IMR-90 (cell line): ENCODE measurements at regions not wholly inside any gene's neighbourhood (a gene's known extent, or its start where the extent isn't known, plus 50 kb on each side); places are given as distances from the start of the nearest gene placed in this dataset.

Source experiments
- ATAC-seq: fragments of 200-7000 bp; cut with Tn5 transposase; 2 replicates; pipeline ENCODE4 v1.9.1; 2020; ENCODE audit warnings: low read depth, mild to moderate bottlenecking, moderate library complexity
- BruUV-seq: library from RNA; stranded (reverse); fragments of 400-500 nt; replicated peaks from 2 replicates; lab custom pipeline; 2021; lab: Mats Ljungman, UMichigan
- CTCF ChIA-PET: fragments of 300-600 bp; formaldehyde crosslinking; extraction: SDS; loops from one replicate; lab custom pipeline; 2021; ENCODE audit warnings: antibody characterized with exemption; lab: Yijun Ruan, JAX
- POLR2A ChIA-PET: fragments of 300-600 bp; sonication (Branson Sonifier 250); formaldehyde crosslinking; loops from one replicate; lab custom pipeline; 2022; ENCODE audit warnings: antibody characterized with exemption; ENCODE audit not compliant: unreplicated experiment; lab: Charles Lee
- DNase-seq: peaks from one replicate; pipeline ENCODE4 v3.0.0; 2013
- H2AFZ ChIP-seq: replicated peaks from 2 replicates; pipeline ENCODE3; 2013; ENCODE audit warnings: low read length, mild to moderate bottlenecking; ENCODE audit not compliant: poor library complexity
- H2AK5ac ChIP-seq: 2 replicates; pipeline ENCODE4 v1.6.1; 2013; ENCODE audit warnings: low read depth, low read length, inconsistent platforms
- H2AK9ac ChIP-seq: replicated peaks from 2 replicates; pipeline ENCODE3; 2013; ENCODE audit warnings: mild to moderate bottlenecking, low read depth, low read length, moderate library complexity; ENCODE audit not compliant: poor library complexity
- H2BK120ac ChIP-seq: 2 replicates; pipeline ENCODE4 v1.6.1; 2013; ENCODE audit warnings: low read depth, low read length, inconsistent platforms
- H2BK15ac ChIP-seq: 3 replicates; pipeline ENCODE4 v1.6.1; 2013; ENCODE audit warnings: low read depth, low read length, inconsistent platforms
- H2BK20ac ChIP-seq: 2 replicates; pipeline ENCODE4 v1.6.1; 2013; ENCODE audit warnings: low read depth, mild to moderate bottlenecking, inconsistent platforms, low read length, moderate library complexity
- H2BK5ac ChIP-seq: 2 replicates; pipeline ENCODE4 v1.6.1; 2013; ENCODE audit warnings: mild to moderate bottlenecking, low read depth, low read length, inconsistent platforms; ENCODE audit not compliant: poor library complexity, severe bottlenecking
- H3K14ac ChIP-seq: replicated peaks from 2 replicates; pipeline ENCODE4 v1.6.1; 2013; ENCODE audit warnings: low read depth, low read length, inconsistent platforms
- H3K18ac ChIP-seq: 2 replicates; pipeline ENCODE4 v1.6.1; 2013; ENCODE audit warnings: low read depth, low read length, control low read depth
- H3K23ac ChIP-seq: 2 replicates; pipeline ENCODE4 v1.6.1; 2013; ENCODE audit warnings: low read depth, low read length, inconsistent platforms
- H3K27ac ChIP-seq: 2 replicates; pipeline ENCODE4 v1.5.1; 2013; ENCODE audit warnings: mild to moderate bottlenecking, control low read depth, low read length; ENCODE audit not compliant: insufficient read depth
- H3K27me3 ChIP-seq: 2 replicates; pipeline ENCODE4 v1.6.1; 2013; ENCODE audit warnings: low read length; ENCODE audit not compliant: control insufficient read depth, insufficient read depth
- H3K36me3 ChIP-seq: 2 replicates; pipeline ENCODE4 v1.6.1; 2013; ENCODE audit warnings: low read length, mixed read lengths; ENCODE audit not compliant: control insufficient read depth, insufficient read depth
- H3K4ac ChIP-seq: 2 replicates; pipeline ENCODE4 v1.6.1; 2013; ENCODE audit warnings: low read depth, low read length, inconsistent platforms
- H3K4me1 ChIP-seq: 2 replicates; pipeline ENCODE4 v1.6.1; 2013; ENCODE audit warnings: low read length, mixed read lengths; ENCODE audit not compliant: control insufficient read depth, insufficient read depth
- H3K4me2 ChIP-seq: 2 replicates; pipeline ENCODE4 v1.6.1; 2013; ENCODE audit warnings: low read depth, mild to moderate bottlenecking, control low read depth, low read length, moderate library complexity
- H3K4me3 ChIP-seq: 2 replicates; pipeline ENCODE4 v1.5.1; 2013; ENCODE audit warnings: low read depth, mild to moderate bottlenecking, control low read depth, low read length, moderate library complexity; ENCODE audit not compliant: insufficient read depth
- H3K56ac ChIP-seq: 2 replicates; pipeline ENCODE4 v1.6.1; 2013; ENCODE audit warnings: low read length, inconsistent platforms; ENCODE audit not compliant: insufficient read depth; ENCODE audit errors: extremely low read depth
- H3K79me1 ChIP-seq, 2 experiments: 2 replicates each; pipeline ENCODE4 v1.6.1; 2013; ENCODE audit warnings: low read length in 2 of 2, inconsistent platforms in 1 of 2, low read depth in 1 of 2
- H3K9ac ChIP-seq: 2 replicates; pipeline ENCODE4 v1.6.1; 2013; ENCODE audit warnings: low read depth, low read length, control low read depth
- H3K9me1 ChIP-seq: 2 replicates; pipeline ENCODE4 v1.6.1; 2013; ENCODE audit warnings: low read length, inconsistent platforms; ENCODE audit not compliant: insufficient read depth
- H3K9me3 ChIP-seq: 2 replicates; pipeline ENCODE4 v1.6.1; 2013; ENCODE audit warnings: low read length; ENCODE audit not compliant: control insufficient read depth, insufficient read depth
- H4K20me1 ChIP-seq: 2 replicates; pipeline ENCODE4 v1.6.1; 2013; ENCODE audit warnings: low read length, inconsistent platforms; ENCODE audit not compliant: insufficient read depth
- H4K5ac ChIP-seq: 2 replicates; pipeline ENCODE4 v1.6.1; 2013; ENCODE audit warnings: mild to moderate bottlenecking, low read depth, low read length, control low read depth
- H4K8ac ChIP-seq, 2 experiments: 2 replicates each; pipeline ENCODE4 v1.6.1; 2013; ENCODE audit warnings: low read depth in 2 of 2, low read length in 2 of 2, control low read depth in 1 of 2, inconsistent platforms in 1 of 2
- H4K91ac ChIP-seq: 2 replicates; pipeline ENCODE4 v1.6.1; 2013; ENCODE audit warnings: low read depth, low read length, inconsistent platforms; ENCODE audit not compliant: insufficient read depth
- MXI1 ChIP-seq: IDR thresholded peaks from 2 replicates; pipeline ENCODE4 v1.6.1; 2012; ENCODE audit warnings: low read depth, mild to moderate bottlenecking, low read length, moderate library complexity, borderline replicate concordance
- whole genome bisulfite sequencing, 2 experiments: methylation state at CpG; one replicate each; pipeline versions ENCODE4 v1.1.5 to v1.1.7; 2013; ENCODE audit warnings: missing lambda C conversion rate in 2 of 2; ENCODE audit not compliant: insufficient read length in 1 of 2; ENCODE audit errors: extremely low coverage in 2 of 2; 5-methylcytosine and 5-hydroxymethylcytosine counted together
- dilution Hi-C: fragments of 300-500 bp; cut with HindIII; formaldehyde crosslinking; loops from one replicate; pipeline ENCODE4 v1.14.3; 2018; ENCODE audit warnings: low sequenced_read_pairs; ENCODE audit not compliant: unreplicated experiment
- in situ Hi-C: fragments of 300-500 bp; cut with MboI; formaldehyde crosslinking; loops from 3 replicates; pipeline ENCODE4 v1.14.3; 2019; ENCODE audit warnings: low sequenced_read_pairs, inconsistent platforms, mixed read lengths
- intact Hi-C: fragments of 100-400 bp; cut with micrococcal nuclease; formaldehyde crosslinking; loops from 2 replicates; pipeline ENCODE4 v1.10.0; 2022

DNA sequence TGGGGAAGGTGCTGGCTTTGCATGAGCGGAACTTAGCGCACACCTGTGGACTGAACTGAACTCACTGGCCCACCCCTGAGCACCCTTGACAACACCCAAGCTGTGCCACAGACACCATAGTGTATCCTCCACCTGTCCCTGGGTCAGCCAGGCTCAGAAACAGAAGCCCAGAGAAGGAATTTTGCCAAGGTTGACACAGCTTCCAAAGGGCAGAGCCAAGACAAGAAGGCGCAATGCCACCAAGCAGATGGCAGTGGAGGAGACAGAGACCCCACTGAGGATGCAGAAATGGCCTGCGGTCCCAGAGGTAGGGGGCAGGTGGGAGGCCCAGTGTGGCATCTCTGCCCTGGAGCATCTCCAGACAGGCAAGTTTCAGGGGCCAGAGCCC lies 169.0 kb downstream of the ENGASE start:
- POLR2A ChIA-PET: no interaction called here
- no peaks in the 10 kb centered on the region for H3K79me1 ChIP-seq
- peaks cover 2% of the 10 kb centered on the region for H3K27me3 ChIP-seq
- DNase-seq (no peak), ATAC-seq (no peak)
- no peak overlapping the region for H3K14ac ChIP-seq
- intact Hi-C loops: no loop called here
- dilution Hi-C loops: no loop called here
- CTCF ChIA-PET: no interaction called here
- in situ Hi-C loops: no loop called here
- no peak overlapping the region for H2BK120ac ChIP-seq
- H3K27ac ChIP-seq: no peak overlapping the region
- no peaks in the 10 kb centered on the region for H3K36me3 ChIP-seq
- H4K8ac ChIP-seq: no peak overlapping the region
- H2AK9ac ChIP-seq: no peak overlapping the region
- H2BK15ac ChIP-seq: no peak overlapping the region
- H2AFZ ChIP-seq: no peak overlapping the region
- WGBS, 2 experiments: 50% methylated on average over 1 of the region's 4 CpGs; no CpG with 5 or more reads in 1 of the 2 experiments
- no peak overlapping the region for H2AK5ac ChIP-seq
- no peak overlapping the region for H2BK20ac ChIP-seq
- H3K4ac ChIP-seq: no peak overlapping the region
- no peaks in the 10 kb centered on the region for H3K4me1 ChIP-seq
- H3K9me1 ChIP-seq: no peaks in the 10 kb centered on the region
- no peak overlapping the region for H4K5ac ChIP-seq
- H3K9ac ChIP-seq: no peak overlapping the region
- no TSS peak for BruUV-seq
- no peak overlapping the region for H3K18ac ChIP-seq
- H4K20me1 ChIP-seq: no peaks in the 10 kb centered on the region
- no peak overlapping the region for H3K23ac ChIP-seq
- no peaks in the 10 kb centered on the region for H3K9me3 ChIP-seq
- no peak overlapping the region for H4K91ac ChIP-seq
- H2BK5ac ChIP-seq: no peak overlapping the region
- H3K56ac ChIP-seq: no peak overlapping the region
- no peak overlapping the region for H3K4me2 ChIP-seq
- TF ChIP-seq MXI1: no peak
- H3K4me3 ChIP-seq: no peak overlapping the region
